HFFc6 (cell line): ENCODE measurements at regions not wholly inside any gene's neighbourhood (a gene's known extent, or its start where the extent isn't known, plus 50 kb on each side); places are given as distances from the start of the nearest gene placed in this dataset.
A peak's percentile ranks its signal among the peaks of the same experiment; 100 is the strongest.

Experiments used
- DNase-seq: peaks from one replicate; pipeline ENCODE4 v3.0.0-alpha.2; 2018
- H3K27ac Mint-ChIP-seq: 2 replicates; pipeline ENCODE4 v1.8.0; 2020; ENCODE audit warnings: mild to moderate bottlenecking, mixed read lengths
- H3K27me3 Mint-ChIP-seq: 2 replicates; pipeline ENCODE4 v1.8.0; 2021; ENCODE audit warnings: mild to moderate bottlenecking, moderate library complexity, mixed read lengths; ENCODE audit not compliant: insufficient read depth
- H3K36me3 Mint-ChIP-seq: 2 replicates; pipeline ENCODE4 v1.8.0; 2021; ENCODE audit warnings: low read depth, mixed read lengths
- H3K4me1 Mint-ChIP-seq: 2 replicates; pipeline ENCODE4 v1.8.0; 2020; ENCODE audit warnings: low read depth, mixed read lengths
- H3K4me3 Mint-ChIP-seq: 2 replicates; pipeline ENCODE4 v1.8.0; 2020; ENCODE audit warnings: mild to moderate bottlenecking, moderate library complexity, mixed read lengths
- H3K9me3 Mint-ChIP-seq: 2 replicates; pipeline ENCODE4 v1.8.0; 2020; ENCODE audit warnings: mild to moderate bottlenecking, mixed read lengths
- TF ChIP-seq, protein P1 (sequence below): fragments of 200-600 bp; sonication (generic); IDR thresholded peaks from 2 replicates; pipeline ENCODE4 v1.5.0; 2021; ENCODE audit warnings: antibody characterized with exemption, mild to moderate bottlenecking

DNA sequence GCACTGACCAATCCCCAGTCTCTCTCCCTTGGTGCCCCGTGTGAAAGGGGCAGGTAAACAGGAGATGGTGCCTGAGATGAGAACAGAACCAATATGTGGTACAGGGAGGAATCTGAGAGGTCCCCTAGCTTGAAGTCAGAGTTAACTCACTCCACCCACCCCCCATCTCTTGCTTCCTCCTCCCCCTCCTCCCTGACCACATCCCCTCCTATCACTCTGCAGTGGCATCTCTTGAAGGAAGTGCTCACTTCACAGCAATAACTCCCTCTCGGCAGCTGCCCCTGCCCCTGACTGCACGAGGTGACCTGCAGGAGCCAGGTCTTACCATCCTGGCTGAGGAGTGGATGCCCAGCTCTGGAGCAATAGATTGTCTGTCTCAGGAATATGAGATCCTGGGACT, 224.0 kb downstream of the GAS1 start:
- TF ChIP-seq, protein P1, sequence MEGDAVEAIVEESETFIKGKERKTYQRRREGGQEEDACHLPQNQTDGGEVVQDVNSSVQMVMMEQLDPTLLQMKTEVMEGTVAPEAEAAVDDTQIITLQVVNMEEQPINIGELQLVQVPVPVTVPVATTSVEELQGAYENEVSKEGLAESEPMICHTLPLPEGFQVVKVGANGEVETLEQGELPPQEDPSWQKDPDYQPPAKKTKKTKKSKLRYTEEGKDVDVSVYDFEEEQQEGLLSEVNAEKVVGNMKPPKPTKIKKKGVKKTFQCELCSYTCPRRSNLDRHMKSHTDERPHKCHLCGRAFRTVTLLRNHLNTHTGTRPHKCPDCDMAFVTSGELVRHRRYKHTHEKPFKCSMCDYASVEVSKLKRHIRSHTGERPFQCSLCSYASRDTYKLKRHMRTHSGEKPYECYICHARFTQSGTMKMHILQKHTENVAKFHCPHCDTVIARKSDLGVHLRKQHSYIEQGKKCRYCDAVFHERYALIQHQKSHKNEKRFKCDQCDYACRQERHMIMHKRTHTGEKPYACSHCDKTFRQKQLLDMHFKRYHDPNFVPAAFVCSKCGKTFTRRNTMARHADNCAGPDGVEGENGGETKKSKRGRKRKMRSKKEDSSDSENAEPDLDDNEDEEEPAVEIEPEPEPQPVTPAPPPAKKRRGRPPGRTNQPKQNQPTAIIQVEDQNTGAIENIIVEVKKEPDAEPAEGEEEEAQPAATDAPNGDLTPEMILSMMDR = no peak
- peak overlapping the region; percentile 81 for H3K27ac Mint-ChIP-seq

DNA sequence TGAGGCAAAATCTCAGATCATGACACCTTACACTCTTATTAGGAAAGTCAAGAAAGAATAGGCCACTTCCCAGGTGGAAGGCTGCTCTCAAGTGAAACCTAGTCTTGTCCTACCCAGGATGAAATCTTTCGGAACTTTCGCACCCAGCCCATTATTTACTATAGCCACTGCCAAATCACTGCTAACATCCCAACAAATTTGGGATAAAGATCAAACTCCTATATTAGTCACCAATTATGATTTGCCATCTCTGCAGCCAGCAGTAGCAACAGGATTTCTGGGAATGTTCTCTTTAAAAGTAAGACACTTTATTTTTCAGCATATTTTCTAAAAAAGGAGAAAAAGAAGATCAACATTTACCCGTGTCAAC, 224.6 kb downstream of the GAS1 start:
- Mint-ChIP-seq H3K27me3 (no peaks in the 10 kb centered on the region; the same call in none of the 2 replicates), H3K4me3 (peak overlapping the region; percentile 74), H3K4me1 (peaks cover 42% of the 10 kb centered on the region), H3K9me3 (no peaks in the 10 kb centered on the region), H3K36me3 (0 out of 2 replicates have a peak, but pooled peaks cover 7% of the 10 kb centered on the region), H3K27ac (peak overlapping the region; percentile 81)
- TF ChIP-seq, protein P1 = no peak
- no peak for DNase-seq

More for the DNA sequence above, 224.0 kb downstream of the GAS1 start:
- peak overlapping the region; percentile 74; the same call in 1 of the 2 replicates for H3K4me3 Mint-ChIP-seq
- H3K9me3 Mint-ChIP-seq = no peaks in the 10 kb centered on the region
- DNase-seq = no peak
- H3K4me1 Mint-ChIP-seq = peaks cover 39% of the 10 kb centered on the region
- H3K27me3 Mint-ChIP-seq = no peaks in the 10 kb centered on the region; the same call in none of the 2 replicates
- H3K36me3 Mint-ChIP-seq = 0 out of 2 replicates have a peak, but pooled peaks cover 7% of the 10 kb centered on the region

DNA sequence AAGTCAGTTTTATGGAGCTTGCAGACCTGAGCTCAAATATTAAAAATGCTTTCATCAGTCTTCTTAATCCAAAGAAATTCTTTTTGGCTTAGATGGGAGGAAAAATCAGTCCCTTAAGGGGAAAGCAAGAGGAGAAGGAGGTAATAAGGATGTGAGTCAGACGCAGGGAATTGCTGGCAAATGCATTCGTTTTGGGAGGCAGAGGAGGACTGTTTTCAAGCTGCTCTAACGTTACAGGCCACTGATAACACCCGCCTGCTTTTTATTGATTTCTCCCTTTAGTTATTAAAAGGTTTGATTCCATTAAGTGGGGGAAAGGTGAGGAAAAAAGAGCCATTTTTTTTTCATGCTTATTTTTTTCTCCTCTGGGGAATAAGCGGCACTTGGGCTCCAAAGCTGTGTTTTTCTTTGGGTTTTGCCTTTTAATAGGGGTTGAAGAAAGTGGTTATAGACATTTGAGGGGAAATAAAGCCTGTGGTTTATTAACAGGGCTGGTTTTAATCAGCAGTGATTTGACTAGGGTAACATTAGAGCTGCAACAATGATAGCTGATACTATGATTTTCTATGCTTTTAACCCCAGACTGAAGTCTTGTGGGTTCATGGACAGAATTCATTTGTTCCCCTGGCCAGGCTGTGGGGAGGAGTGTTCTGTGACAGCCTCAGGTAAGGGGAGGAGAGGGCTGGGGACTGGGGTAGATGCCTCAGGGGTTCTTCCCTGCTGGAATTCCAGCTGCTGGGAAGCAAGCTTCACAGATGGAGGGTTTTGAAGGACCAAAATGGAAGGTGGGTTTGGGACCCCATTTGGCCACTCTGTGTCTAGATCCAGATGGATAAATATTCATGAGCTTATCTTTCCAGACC, 225.2 kb downstream of the GAS1 start:
- peak overlapping the region; percentile 74 for H3K4me3 Mint-ChIP-seq
- H3K4me1 Mint-ChIP-seq = peaks cover 42% of the 10 kb centered on the region
- peak; percentile 84 for DNase-seq
- H3K36me3 Mint-ChIP-seq = 0 out of 2 replicates have a peak, but pooled peaks cover 7% of the 10 kb centered on the region
- TF ChIP-seq, protein P1 = no peak
- H3K9me3 Mint-ChIP-seq = no peaks in the 10 kb centered on the region
- peak overlapping the region; percentile 81 for H3K27ac Mint-ChIP-seq
- no peaks in the 10 kb centered on the region; the same call in none of the 2 replicates for H3K27me3 Mint-ChIP-seq

DNA sequence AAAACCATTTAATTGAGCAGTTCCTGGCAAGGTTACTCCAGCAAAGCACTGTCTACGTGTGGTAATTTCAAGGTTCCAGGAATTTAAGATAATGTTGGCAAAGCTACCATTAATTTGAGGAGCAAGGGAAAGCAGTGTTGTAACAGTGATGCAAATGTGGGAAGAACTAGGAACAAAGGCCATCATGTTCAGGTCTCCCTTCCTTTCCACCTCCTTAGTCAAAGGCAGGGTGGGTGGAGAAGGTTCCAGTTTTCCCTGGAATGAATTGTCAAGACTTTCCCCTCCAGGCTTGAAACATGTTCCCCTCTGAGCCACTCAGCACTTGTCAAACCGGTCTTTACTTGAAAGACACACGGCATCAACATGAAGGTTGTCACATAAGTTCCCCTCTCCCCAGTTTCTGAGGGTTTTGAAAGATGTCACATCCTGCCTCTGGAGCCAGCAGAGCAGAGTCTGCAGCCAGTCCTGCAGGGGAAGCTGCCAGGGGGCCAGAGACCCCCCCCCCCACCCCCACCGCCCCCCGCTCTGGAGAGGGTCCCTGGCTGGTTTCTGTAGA, 226.0 kb downstream of the GAS1 start:
- DNase-seq = no peak
- Mint-ChIP-seq H3K9me3 (no peaks in the 10 kb centered on the region), H3K4me1 (peaks cover 44% of the 10 kb centered on the region), H3K27ac (peak overlapping the region; percentile 81), H3K4me3 (peak overlapping the region; percentile 74), H3K36me3 (0 out of 2 replicates have a peak, but pooled peaks cover 7% of the 10 kb centered on the region), H3K27me3 (no peaks in the 10 kb centered on the region; the same call in none of the 2 replicates)
- TF ChIP-seq, protein P1 = no peak

DNA sequence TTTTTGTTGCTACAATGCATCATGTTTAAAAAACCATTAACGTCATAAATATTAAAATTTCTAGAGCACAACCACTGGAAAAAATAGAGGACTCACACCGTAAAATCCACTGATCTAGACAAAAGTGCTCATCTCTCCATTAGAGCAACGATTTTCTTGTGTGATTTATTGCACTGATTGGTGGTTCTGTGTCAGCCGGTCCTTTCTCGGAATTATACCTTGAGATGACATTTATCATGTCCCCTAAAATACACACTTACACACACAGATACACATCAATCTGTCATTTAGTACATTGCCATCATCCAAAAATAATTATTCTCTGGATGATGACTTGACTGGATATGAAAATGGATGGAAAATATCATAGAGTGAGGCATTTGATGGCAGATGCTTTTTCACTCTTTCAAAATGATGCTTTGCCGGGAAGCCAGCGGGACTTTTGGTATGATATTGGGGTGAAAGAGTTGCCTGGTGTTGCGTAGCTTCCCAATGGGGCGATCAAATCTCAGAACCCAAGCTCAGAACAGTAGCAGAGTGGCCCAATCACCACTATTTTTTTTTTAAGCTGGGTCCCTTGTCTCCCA, 226.6 kb downstream of the GAS1 start:
- H3K27ac Mint-ChIP-seq = peak overlapping the region; percentile 81
- H3K27me3 Mint-ChIP-seq = no peaks in the 10 kb centered on the region; the same call in none of the 2 replicates
- TF ChIP-seq, protein P1 = no peak
- H3K9me3 Mint-ChIP-seq = no peaks in the 10 kb centered on the region
- DNase-seq = no peak
- H3K36me3 Mint-ChIP-seq = 0 out of 2 replicates have a peak, but pooled peaks cover 7% of the 10 kb centered on the region
- no peak overlapping the region for H3K4me3 Mint-ChIP-seq
- peaks cover 50% of the 10 kb centered on the region for H3K4me1 Mint-ChIP-seq
